MM.1S (cell line): ENCODE measurements at regions not wholly inside any gene's neighbourhood (a gene's known extent, or its start where the extent isn't known, plus 50 kb on each side); places are given as distances from the start of the nearest gene placed in this dataset.

Experiments used
- DNase-seq: peaks from one replicate; pipeline ENCODE4 v3.0.0-alpha.2; 2015
- H2AFZ ChIP-seq: fragments of 300-600 bp; sonication (generic); 2 replicates; pipeline ENCODE4 v1.6.0; 2016; ENCODE audit warnings: antibody characterized with exemption, low read length
- H3F3A ChIP-seq: fragments of 300-600 bp; sonication (generic); 2 replicates; pipeline ENCODE4 v1.6.1; 2016; ENCODE audit warnings: mild to moderate bottlenecking, antibody characterized with exemption, low read length, moderate library complexity, mixed read lengths; ENCODE audit not compliant: insufficient read depth
- H3K27ac ChIP-seq: fragments of 300-600 bp; sonication (generic); 2 replicates; pipeline ENCODE4 v1.5.1; 2016; ENCODE audit warnings: mild to moderate bottlenecking, low read length
- H3K27me3 ChIP-seq: fragments of 300-600 bp; sonication (generic); replicated peaks from 2 replicates; pipeline ENCODE4 v1.6.0; 2016; ENCODE audit warnings: low read length; ENCODE audit not compliant: insufficient read depth
- H3K36me3 ChIP-seq: fragments of 300-600 bp; sonication (generic); replicated peaks from 2 replicates; pipeline ENCODE4 v1.6.1; 2016; ENCODE audit warnings: mild to moderate bottlenecking, low read length, mixed read lengths; ENCODE audit not compliant: insufficient read depth
- H3K4me1 ChIP-seq: fragments of 300-600 bp; sonication (generic); 2 replicates; pipeline ENCODE4 v1.6.1; 2016; ENCODE audit warnings: low read length, mixed read lengths
- H3K4me2 ChIP-seq: fragments of 300-600 bp; sonication (generic); 2 replicates; pipeline ENCODE4 v1.6.0; 2016; ENCODE audit warnings: low read depth, low read length
- H3K4me3 ChIP-seq: fragments of 300-600 bp; sonication (generic); 2 replicates; pipeline ENCODE4 v1.5.1; 2016; ENCODE audit warnings: low read length, mixed read lengths
- H3K79me2 ChIP-seq: fragments of 300-600 bp; sonication (generic); 2 replicates; pipeline ENCODE4 v1.6.1; 2016; ENCODE audit warnings: mixed run types, low read length, mixed read lengths
- H3K9ac ChIP-seq: fragments of 300-600 bp; sonication (generic); 2 replicates; pipeline ENCODE4 v1.6.1; 2016; ENCODE audit warnings: low read length, mixed read lengths
- H3K9me2 ChIP-seq: fragments of 300-600 bp; sonication (generic); replicated peaks from 2 replicates; pipeline ENCODE4 v1.6.1; 2016; ENCODE audit warnings: mild to moderate bottlenecking, low read length, mixed read lengths; ENCODE audit not compliant: insufficient read depth
- H3K9me3 ChIP-seq: fragments of 300-600 bp; sonication (generic); replicated peaks from 2 replicates; pipeline ENCODE4 v1.6.1; 2016; ENCODE audit warnings: mild to moderate bottlenecking, low read length, mixed read lengths; ENCODE audit not compliant: insufficient read depth
- H4K20me1 ChIP-seq: fragments of 300-600 bp; sonication (generic); 2 replicates; pipeline ENCODE4 v1.6.1; 2016; ENCODE audit warnings: mild to moderate bottlenecking, low read length, moderate library complexity, mixed read lengths; ENCODE audit not compliant: insufficient read depth
- CTCF ChIP-seq: fragments of 300-600 bp; sonication (generic); IDR thresholded peaks from 2 replicates; pipeline ENCODE4 v1.5.1; 2016; ENCODE audit warnings: antibody characterized with exemption, low read length, mixed read lengths
- EZH2 ChIP-seq: fragments of 300-600 bp; sonication (generic); optimal IDR thresholded peaks from 2 replicates; pipeline ENCODE3; 2017; ENCODE audit warnings: low read depth, mild to moderate bottlenecking, antibody characterized with exemption, low read length, mixed read lengths
- EZH2phosphoT487 ChIP-seq: fragments of 300-600 bp; sonication (generic); IDR thresholded peaks from 2 replicates; pipeline ENCODE4 v1.6.1; 2018; ENCODE audit warnings: antibody characterized with exemption, low read length

- DNase-seq, result no peak
- H3K4me3 ChIP-seq, result no peak overlapping the region
- no peak overlapping the region for H3K9ac ChIP-seq
- H3K36me3 ChIP-seq, result no peaks in the 10 kb centered on the region
- H3F3A ChIP-seq, result no peaks in the 10 kb centered on the region
- no peaks in the 10 kb centered on the region for H4K20me1 ChIP-seq
- no peaks in the 10 kb centered on the region for H3K9me3 ChIP-seq
- no peaks in the 10 kb centered on the region for H3K79me2 ChIP-seq
- no peak overlapping the region for H2AFZ ChIP-seq
- H3K27ac ChIP-seq, result no peak overlapping the region
- H3K4me2 ChIP-seq, result no peak overlapping the region
- H3K27me3 ChIP-seq, result no peaks in the 10 kb centered on the region
- TF ChIP-seq EZH2, result no peak
- TF ChIP-seq EZH2phosphoT487, result no peak
- TF ChIP-seq CTCF, result no peak
- H3K4me1 ChIP-seq, result no peaks in the 10 kb centered on the region
- H3K9me2 ChIP-seq, result no peaks in the 10 kb centered on the region
These were observed 80.9 kb upstream of the ARHGAP28 start for GRCh38 chr18:6648581-6648980.

- Histone ChIP-seq H2AFZ (no peak overlapping the region), H3K27me3 (no peaks in the 10 kb centered on the region), H4K20me1 (no peaks in the 10 kb centered on the region), H3K9ac (no peak overlapping the region), H3K4me2 (no peak overlapping the region), H3K9me3 (no peaks in the 10 kb centered on the region), H3K79me2 (no peaks in the 10 kb centered on the region), H3K27ac (no peak overlapping the region), H3K9me2 (no peaks in the 10 kb centered on the region), H3F3A (no peaks in the 10 kb centered on the region), H3K4me1 (no peaks in the 10 kb centered on the region), H3K36me3 (no peaks in the 10 kb centered on the region), H3K4me3 (no peak overlapping the region)
- TF ChIP-seq CTCF, result no peak
- no peak for TF ChIP-seq EZH2
- no peak for TF ChIP-seq EZH2phosphoT487
- DNase-seq, result no peak
These were observed 79.9 kb upstream of the ARHGAP28 start for GRCh38 chr18:6649421-6650126.

- H3K9ac ChIP-seq, result no peak overlapping the region
- TF ChIP-seq CTCF (no peak), EZH2phosphoT487 (no peak), EZH2 (no peak)
- no peak for DNase-seq
These were observed 79.4 kb upstream of the ARHGAP28 start for GRCh38 chr18:6650127-6650507.

More at GRCh38 chr18:6650127-6650507, 79.4 kb upstream of the ARHGAP28 start:
- Histone ChIP-seq H3K36me3 (no peaks in the 10 kb centered on the region), H3K4me1 (no peaks in the 10 kb centered on the region), H4K20me1 (no peaks in the 10 kb centered on the region), H3K4me2 (no peak overlapping the region), H3K9me2 (no peaks in the 10 kb centered on the region), H3K9me3 (no peaks in the 10 kb centered on the region), H3K27me3 (no peaks in the 10 kb centered on the region), H3K79me2 (no peaks in the 10 kb centered on the region), H3K4me3 (no peak overlapping the region), H2AFZ (no peak overlapping the region), H3K27ac (no peak overlapping the region), H3F3A (no peaks in the 10 kb centered on the region)
